GM23338 (cell line): ENCODE measurements at regions not wholly inside any gene's neighbourhood (a gene's known extent, or its start where the extent isn't known, plus 50 kb on each side); places are given as distances from the start of the nearest gene placed in this dataset.

ENCODE experiments used
- CREB1 ChIP-seq: fragments of 250-450 bp; sonication (Bioruptor Pico); IDR thresholded peaks from 2 replicates; pipeline ENCODE4 v1.5.0; 2020; ENCODE audit warnings: low read depth, mild to moderate bottlenecking, moderate library complexity
- CTCF ChIP-seq, 2 experiments: fragments of 200-600 bp in 1 of 2; sonication (generic) in 1 of 2; conservative IDR thresholded peaks; 2 replicates each; pipeline versions ENCODE4 v1.5.1 to v1.6.1; 2016 to 2017; ENCODE audit warnings: antibody characterized with exemption in 2 of 2, low read depth in 2 of 2, mild to moderate bottlenecking in 2 of 2, moderate library complexity in 1 of 2
- ETS1 ChIP-seq: IDR thresholded peaks from 2 replicates; pipeline ENCODE4 v1.6.1; 2016; ENCODE audit warnings: antibody characterized with exemption
- EZH2 ChIP-seq: fragments of 200-600 bp; sonication (generic); IDR thresholded peaks from one replicate; pipeline ENCODE4 v1.8.0; 2017; ENCODE audit warnings: antibody characterized with exemption, mild to moderate bottlenecking, low read depth; ENCODE audit not compliant: unreplicated experiment
- EZH2phosphoT487 ChIP-seq: fragments of 200-600 bp; sonication (generic); IDR thresholded peaks from one replicate; pipeline ENCODE4 v1.8.1; 2018; ENCODE audit warnings: antibody characterized with exemption; ENCODE audit not compliant: unreplicated experiment
- JUNB ChIP-seq: IDR thresholded peaks from one replicate; pipeline ENCODE4 v1.6.1; 2016; ENCODE audit warnings: antibody characterized with exemption; ENCODE audit not compliant: unreplicated experiment
- NANOG ChIP-seq: IDR thresholded peaks from 2 replicates; pipeline ENCODE4 v1.6.1; 2016; ENCODE audit warnings: antibody characterized with exemption, borderline replicate concordance
- POLR2AphosphoS5 ChIP-seq: IDR thresholded peaks from 2 replicates; pipeline ENCODE4 v1.6.1; 2016; ENCODE audit warnings: antibody characterized with exemption, low read depth
- REST ChIP-seq: IDR thresholded peaks from one replicate; pipeline ENCODE4 v1.6.1; 2018; ENCODE audit warnings: antibody characterized with exemption; ENCODE audit not compliant: unreplicated experiment
- ZNF331 ChIP-seq: fragments of 250-450 bp; sonication (Bioruptor Pico); IDR thresholded peaks from 2 replicates; pipeline ENCODE4 v1.5.0; 2020; ENCODE audit warnings: low read depth, mild to moderate bottlenecking, moderate library complexity
- ZNF462 ChIP-seq: fragments of 250-450 bp; sonication (Bioruptor Pico); IDR thresholded peaks from 2 replicates; pipeline ENCODE4 v1.5.0; 2020; ENCODE audit warnings: mild to moderate bottlenecking, moderate library complexity

GRCh38 chr2:65820454-65820853 lies 388.1 kb upstream of the SPRED2 start (continued):
- TF ChIP-seq ZNF462 (CRISPR knock-in tag) (no peak), NANOG (no peak), JUNB (no peak), CTCF (conservative IDR thresholded peaks at IDR 0.05; ENCODE audit: low read depth in 2 of 2) (no peak), ETS1 (no peak), EZH2phosphoT487 (no peak), POLR2AphosphoS5 (no peak), CREB1 (no peak), ZNF331 (CRISPR knock-in tag) (no peak), EZH2 (no peak), REST (no peak)
